Esophagus squamous epithelium (tissue), 4 donors: ENCODE measurements at regions not wholly inside any gene's neighbourhood (a gene's known extent, or its start where the extent isn't known, plus 50 kb on each side); places are given as distances from the start of the nearest gene placed in this dataset.

Experiments used
- CTCF ChIP-seq, 6 experiments: fragments of 450-650 bp in 4 of 6; fragments of 200-600 bp in 2 of 6; sonication (generic) in 2 of 6; IDR thresholded peaks; one replicate each; pipeline ENCODE4 v1.5.1; 2016 to 2019; ENCODE audit warnings: antibody characterized with exemption in 6 of 6, mild to moderate bottlenecking in 4 of 6, moderate library complexity in 4 of 6
- POLR2A ChIP-seq, 4 donors: fragments of 450-650 bp; IDR thresholded peaks; one replicate each; pipeline ENCODE4 v1.6.1; 2017; ENCODE audit warnings: antibody characterized with exemption in 4 of 4, mild to moderate bottlenecking in 4 of 4, moderate library complexity in 3 of 4

GRCh38 chr16:56102906-56103305 is 88.4 kb upstream of the GNAO1 start:
- TF ChIP-seq CTCF (IDR thresholded peaks at IDR 0.05) (no peak), POLR2A (IDR thresholded peaks at IDR 0.05) (no peak)
